Endometrial microvascular endothelial cells (primary cell): ENCODE measurements at regions not wholly inside any gene's neighbourhood (a gene's known extent, or its start where the extent isn't known, plus 50 kb on each side); places are given as distances from the start of the nearest gene placed in this dataset.

Source experiments
- in situ Hi-C: cut with HindIII; loops from 2 replicates; pipeline ENCODE4 v1.10.0; 2017; ENCODE audit warnings: low sequenced_read_pairs, low pct_unique_long_range_greater_than_20kb; ENCODE audit errors: inconsistent ontology term

DNA sequence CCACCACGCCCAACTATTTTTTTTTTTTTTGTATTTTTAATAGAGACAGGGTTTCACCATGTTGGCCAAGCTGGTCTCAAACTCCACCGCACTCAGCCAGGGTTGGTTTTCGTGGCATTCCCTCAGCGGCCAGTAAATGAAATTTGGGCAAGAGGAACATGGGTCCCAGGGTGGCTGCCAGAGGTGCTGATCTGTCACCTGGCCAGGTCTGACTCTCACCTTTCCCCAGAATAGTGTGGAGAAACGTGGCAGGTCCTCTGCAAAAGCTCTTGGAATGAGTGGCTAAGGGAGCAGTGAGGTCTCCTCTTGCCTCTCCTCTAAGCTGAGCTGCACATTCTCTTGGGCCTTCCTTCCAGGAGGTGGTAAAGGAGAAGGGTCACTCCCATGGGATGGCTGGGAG, 170.1 kb downstream of the IRX2 start:
- in situ Hi-C loops: no loop called here

DNA sequence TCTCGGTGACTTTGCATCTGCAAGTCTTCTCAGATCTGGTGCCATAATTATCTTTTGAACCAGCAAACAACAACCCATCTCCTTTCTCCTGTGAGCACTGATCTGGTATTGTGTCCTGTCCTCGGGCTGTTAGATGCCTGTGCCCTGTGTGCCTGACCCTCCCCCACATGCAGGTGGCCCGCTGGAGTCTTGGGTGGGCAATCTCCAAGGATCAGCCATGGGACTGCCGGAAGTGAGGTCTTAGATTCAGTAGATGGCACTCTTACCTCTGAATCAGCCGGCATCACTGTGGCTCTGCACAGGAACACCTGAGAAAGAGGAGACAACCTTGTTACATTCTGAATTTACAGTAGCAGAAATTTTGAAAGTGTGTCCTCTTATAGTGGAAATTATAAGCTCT, 172.4 kb downstream of the IRX2 start:
- in situ Hi-C loops: no loop called here

DNA sequence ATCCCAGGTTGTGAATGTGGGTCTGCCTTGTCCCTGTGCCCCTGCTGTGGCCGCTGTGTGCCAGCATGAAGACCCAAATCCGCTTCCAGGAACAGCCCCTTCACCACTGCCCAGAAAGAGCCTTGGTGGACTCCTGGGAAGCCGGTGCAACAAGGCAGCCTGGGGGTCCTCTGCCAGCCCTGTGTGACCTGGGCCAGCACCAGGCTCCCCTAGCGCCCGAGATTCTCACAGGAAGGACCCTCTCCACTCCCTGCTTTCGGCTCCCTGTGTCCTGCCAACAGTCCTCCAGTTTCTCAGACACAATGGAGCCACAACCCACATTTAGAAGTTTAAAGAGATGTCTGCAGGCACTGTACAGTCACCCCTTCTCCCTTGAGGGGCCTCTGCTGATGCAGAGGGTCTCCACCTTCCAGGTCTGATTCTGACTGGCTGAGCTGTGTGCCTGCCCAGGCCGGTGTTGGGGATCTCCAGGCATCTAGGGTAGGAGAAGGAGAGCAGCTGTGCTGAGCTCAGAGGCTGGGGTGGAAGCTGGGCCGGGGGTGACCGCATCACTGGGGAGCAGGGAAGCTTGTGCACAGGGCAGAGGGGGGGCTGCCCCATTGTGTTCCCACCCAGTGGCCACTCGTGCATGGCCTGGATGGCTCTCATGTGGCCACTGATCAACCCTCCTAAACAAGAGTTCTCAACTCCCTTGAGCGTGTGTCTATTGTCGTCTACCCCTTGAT, 174.0 kb downstream of the IRX2 start:
- in situ Hi-C loops: no loop called here

DNA sequence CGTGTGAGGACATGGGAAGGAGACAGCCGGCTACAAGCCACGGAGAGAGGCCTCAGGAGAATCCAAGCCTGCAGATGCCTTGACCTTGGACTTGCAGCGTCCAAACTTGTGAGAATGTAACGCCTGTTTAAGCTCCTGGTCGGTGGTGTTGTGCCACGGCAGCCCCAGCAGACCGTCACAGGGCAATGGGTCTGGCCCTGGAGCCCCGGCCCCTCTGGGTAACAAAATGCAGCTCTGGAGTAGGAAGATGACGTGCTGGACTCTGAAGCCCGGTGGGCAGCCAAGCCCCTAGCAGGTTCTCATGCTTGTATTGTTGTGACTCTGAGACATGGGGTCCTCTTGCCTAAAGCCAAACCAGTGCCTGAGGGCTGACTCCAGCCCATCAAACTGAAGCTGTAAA, 174.7 kb downstream of the IRX2 start:
- in situ Hi-C loops: no loop called here

DNA sequence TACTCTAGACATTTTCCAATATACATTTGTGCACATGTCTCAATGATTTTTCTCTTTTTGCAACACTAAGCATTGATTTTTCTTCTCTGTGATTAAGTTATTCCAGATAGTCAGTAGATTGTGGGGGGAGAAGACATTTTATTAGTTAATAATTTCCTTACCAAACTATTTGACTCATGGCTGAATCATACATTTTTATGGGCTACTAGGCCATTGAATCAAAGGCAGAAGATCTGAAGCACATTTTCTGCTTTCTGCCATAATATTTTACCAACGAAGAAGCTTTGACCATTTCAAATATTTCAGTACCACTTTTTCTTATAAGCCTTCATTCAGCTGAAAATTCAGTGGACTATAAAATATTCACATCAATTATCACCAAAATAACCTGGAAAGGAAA, 175.6 kb downstream of the IRX2 start:
- in situ Hi-C loops: no loop called here

DNA sequence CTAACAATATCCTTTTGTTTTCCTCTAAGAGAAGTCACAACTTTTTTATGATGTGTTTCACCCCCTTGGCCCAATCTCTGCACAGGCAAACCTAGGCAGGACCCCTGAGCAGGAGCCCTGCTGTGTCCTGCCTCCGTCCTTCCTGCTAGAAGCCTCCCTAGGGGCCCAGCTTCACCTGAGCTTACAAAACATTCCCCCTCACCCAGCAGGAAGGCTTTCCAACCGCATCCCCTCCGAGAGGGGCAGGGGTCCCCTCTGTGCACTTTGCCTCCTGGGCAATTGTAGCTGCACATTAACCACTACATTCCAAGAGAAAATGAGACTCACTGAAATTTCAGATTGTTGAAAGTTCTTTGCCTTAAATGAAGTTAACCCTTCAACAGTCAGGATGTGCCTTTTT, 176.2 kb downstream of the IRX2 start:
- in situ Hi-C loops: no loop called here

DNA sequence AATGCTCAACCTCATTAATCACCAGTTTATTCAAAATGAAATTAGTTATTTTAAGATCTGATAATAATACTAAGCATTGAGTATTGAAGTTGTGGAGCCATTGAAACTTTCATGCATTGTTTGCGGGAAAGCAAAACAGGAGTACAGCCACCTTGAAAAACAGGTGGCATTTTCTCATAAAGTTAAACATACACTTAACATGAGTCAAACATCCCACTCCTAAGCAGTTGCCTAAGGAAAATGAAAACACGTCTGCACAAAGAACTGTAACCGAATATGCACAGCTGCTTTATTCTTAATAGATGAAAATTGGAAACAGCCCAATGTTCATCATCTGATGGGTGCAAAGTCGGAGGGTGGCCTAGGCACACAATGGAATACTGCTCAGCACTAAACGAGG, 177.3 kb downstream of the IRX2 start:
- in situ Hi-C loops: no loop called here

DNA sequence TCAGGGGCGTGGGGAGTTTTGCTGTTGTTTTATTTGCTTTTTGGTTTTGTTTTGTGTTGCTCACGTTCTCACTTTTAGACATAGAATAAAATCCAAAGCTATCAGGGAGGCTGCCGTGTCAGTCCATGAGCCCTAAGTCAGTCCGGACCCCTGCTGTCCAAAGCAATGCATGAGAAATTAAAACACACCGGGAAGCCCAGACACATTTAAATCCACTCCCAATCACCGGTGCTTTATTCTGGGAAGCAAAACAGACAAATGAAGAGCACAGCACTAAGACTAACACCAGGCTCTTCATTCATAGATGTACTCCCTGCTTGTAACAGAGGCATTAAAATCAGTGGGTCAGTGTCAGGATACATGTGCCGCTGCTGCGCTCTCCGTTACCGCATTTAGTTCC, 180.9 kb downstream of the IRX2 start:
- in situ Hi-C loops: no loop called here

DNA sequence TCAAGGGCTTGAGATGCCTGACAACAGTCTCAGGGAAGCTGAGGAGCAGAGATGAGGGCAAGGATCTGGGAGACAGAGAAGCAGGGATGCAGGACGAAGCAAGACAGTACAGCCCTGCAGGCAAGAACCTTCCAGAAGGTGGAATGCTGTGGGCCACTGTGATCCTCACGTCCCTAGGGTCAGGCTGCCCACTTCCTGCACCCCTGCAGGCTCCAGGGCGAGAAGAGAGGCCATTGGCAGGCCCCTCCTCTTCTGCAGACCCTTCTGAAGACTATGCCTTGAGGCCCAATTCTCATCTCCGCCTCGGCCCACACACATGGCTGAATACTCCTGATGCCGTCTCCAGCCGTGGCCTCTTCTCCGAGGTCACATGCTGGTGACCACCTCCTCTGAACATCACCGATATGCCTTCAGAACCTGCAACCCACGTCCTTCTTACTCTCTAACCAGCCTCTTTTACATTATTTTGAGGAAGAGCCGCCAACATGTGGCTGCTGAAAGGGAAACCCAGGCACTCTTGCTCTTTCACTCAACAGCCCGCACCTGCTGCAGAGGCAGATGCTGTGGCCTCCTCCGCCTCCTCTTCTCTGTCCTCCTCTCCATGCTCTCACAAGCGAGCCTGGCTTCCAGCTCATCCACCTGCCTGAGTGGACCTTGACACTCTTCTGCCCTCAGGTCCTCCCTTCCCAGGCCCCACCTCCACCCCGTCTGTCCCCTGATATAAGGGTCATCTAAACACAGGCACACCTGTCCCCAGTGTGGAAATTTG, 181.5 kb downstream of the IRX2 start:
- in situ Hi-C loops: no loop called here

DNA sequence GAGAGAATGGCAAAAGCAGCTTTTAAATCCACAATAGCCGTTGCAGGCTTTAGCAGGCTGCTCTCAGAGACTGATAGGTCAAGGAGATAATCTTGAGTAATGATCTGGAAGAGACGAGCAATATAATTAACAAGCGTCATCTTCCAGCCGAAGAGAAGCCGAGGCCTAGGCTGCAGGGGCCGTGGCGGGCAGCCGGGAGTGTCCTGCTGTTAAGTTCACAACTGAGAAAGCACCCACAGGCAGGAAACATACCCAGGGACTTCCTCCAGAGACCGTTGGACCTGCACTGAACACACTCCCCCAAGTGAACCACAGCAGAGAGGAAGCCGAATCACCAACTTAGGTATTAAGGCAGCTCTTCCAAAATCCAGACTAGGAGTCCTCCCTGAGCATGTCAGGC, 182.3 kb downstream of the IRX2 start:
- in situ Hi-C loops: no loop called here

DNA sequence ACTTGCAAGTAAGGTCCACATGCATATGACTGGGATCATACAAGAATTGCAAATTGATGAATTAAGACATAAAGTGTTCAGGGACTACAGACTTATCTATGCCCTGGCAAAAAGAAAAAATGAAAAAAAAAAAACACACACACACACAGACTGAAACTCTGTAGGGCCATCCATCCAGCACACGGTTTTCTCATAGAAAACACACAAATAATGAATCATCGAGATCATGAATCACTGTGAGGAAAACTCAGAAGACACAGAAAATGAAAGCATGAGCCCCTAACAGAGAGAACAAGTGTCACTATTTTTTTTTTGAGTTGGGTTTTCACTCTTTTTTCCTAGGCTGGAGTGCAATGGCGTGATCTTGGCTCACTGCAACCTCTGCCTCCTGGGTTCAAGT, 185.2 kb downstream of the IRX2 start:
- in situ Hi-C loops: no loop called here

DNA sequence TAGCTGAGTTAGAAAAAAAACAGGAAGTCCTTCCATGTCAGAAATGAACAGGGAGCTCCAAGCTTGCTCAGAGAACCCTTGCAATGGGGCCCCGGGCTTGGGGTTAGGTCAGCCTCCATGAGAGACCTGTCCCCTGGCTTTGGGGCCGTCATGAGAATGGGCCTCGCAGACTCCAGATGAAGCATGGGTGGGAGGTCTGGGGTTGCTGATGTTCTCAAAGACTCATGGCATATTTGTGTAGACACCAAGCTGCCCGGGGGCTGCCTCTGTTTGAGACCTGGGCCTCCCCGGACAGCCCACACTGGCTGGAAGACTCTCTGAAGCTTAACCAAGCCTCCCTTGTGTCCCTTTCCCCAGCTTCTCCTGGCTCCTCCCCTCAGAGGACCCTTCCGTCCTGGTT, 186.3 kb downstream of the IRX2 start:
- in situ Hi-C loops: no loop called here

DNA sequence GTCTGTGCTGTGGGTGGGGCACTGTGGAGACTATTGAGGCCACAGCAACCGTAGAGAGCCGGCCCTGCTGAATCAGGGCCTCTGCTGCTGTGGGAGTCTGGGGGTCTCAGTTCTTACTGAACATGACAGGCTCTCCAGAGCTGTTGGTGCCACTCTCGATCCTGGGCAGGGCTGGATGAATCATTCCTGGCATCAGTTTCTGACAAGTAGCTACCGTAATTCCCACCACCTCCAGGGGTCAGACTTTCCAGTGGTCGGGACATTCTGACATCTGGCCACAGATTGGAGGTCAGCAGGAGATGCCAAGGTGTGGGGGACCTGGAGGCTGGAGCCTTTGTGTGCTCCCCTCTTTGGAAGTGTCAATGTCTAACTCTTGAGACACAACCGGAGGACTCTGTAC, 188.4 kb downstream of the IRX2 start:
- in situ Hi-C loops: no loop called here

DNA sequence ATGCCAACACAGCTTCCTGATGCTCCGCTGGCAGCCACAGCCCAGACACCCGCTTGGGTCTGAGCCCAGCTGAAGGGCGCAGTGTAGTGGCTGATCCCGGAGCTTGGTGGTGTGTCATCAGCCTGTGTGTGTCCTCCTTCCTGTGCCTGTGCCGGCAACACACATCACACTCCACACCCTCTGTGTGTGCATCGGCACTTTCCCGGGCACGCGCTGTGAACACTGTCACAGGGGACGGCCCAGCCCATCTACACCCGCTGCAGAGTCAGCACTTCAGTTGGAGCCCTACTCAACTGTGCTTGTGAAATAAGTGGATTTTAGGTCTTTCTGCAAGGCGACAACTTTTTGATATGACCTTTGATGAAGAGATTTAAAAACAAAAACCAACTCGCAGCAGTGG, 189.4 kb downstream of the IRX2 start:
- in situ Hi-C loops: no loop called here

DNA sequence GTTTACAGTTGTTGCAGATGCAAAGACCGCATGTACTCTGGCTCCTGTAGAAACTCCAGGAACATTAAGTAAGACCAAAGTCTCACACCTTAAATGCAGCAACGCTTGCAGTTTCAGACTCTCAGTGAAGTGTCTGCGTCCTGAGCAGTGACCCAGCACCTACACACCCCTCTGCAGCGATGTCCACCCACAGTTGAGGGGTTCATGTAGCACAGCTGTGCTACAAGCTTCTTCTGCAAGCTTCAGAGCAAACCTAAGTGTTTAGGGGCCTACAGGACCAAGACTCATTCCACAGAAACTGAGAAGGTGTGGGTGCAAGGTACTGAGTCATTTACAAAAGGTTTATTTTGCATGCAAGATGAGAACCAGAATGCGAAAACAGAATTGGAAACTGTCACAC, 191.0 kb downstream of the IRX2 start:
- in situ Hi-C loops: no loop called here

DNA sequence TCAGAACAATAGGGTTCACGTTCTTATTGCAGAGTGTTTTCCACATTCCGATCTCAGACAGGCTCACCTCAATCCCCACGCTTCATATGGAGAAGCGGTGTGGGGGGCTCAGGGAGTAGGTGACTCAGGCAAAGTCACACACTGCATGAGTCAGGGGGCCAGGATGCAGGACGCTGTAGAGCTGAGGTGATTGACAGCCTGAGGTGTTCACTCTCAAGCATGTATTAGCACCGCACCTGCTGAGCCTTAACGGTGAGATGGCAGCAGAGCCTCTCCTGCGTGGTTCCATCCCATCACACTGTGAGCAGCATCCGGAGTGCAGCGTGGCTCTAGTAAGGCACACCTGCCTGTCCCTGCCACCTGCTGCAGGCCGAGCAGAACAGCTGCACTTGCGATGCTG, 194.0 kb downstream of the IRX2 start:
- in situ Hi-C loops: no loop called here

DNA sequence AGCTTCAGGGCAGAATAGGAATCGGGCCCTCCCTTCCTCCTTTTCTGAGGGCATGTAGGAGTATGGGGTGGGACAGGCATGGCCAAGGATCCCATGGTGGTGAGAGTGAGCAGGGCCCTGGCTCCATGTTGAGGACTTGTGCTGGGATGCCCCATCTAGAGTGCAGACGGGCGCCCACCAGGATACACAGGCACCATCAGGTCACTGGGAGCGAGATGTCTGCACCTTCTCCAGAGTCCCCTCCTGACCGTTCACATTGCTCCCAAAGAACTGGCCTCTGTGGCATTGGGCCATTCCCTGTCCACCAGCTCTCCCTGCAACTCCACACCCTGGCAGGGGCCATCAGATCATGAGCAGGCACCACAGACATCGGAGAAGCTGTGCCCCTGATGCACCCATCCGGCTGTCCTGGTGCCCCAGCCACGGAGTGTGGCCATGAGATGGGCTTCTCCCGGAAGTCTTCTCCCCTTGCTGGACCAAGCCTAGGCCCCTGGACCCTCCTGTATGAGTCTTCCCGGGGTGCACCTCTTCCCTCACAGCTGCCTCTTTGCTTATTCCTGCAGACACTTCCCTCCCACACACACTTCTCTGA, 195.0 kb downstream of the IRX2 start:
- in situ Hi-C loops: no loop called here

DNA sequence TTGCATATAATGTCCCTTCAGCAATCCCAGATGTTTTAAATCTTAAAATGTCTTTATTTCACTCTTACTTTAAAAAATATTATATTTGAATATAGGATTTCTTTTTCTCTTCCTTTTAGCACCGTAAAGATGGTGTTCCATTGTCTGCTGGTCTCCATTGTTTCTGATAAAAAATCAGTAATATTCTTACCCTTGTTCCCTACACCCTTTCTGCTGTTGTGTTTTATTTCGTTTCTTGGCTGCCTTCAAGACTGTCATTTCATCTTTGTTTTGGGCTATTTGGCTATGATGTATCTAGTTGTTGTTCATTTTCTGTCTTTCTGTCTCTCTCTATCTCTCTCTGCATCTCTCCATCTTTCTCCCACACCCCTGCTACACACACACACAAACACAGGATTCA, 197.9 kb downstream of the IRX2 start:
- in situ Hi-C loops: no loop called here

DNA sequence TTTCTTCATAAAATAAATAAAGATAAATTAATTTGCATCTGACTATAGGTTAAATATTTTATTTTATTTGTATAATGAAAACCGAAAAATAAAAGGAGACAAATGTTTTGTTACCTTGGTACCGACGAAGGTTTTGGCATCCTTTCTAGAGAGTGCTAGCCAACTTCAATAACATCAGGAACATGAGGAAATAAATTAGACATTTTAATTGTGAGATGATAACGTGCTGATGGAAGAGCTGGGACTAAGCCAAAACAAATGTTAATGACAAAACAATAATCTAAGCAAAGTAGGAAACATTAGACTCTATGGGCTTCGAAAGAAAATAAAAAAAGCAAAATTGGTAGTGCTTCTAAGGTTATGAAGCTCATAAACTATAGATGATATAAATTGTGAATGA, 201.0 kb downstream of the IRX2 start:
- in situ Hi-C loops: no loop called here

DNA sequence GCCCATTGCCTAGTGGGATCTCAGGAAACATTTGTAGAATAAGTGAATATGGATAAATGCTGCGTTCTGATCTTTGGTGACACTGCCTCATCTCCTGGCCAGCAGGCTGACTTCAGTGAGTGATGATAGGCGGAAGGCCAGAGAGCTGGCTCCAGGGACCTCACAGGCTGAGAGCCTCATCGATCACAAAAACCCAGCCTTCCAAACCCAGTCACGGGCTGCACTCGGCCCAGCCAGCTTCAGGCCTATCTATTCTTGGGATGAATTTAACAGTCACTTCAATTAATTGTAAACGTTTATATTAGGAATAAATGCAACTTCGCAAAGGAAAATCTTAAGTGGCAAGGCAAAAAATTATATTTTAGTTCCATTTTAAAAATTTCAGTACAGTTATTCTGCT, 201.6 kb downstream of the IRX2 start:
- in situ Hi-C loops: no loop called here
